ENCODE measurements at regions not wholly inside any gene's neighbourhood (a gene's known extent, or its start where the extent isn't known, plus 50 kb on each side); places are given as distances from the start of the nearest gene placed in this dataset.

- TF ChIP-seq CTCF (IDR thresholded peaks at IDR 0.05) (no peak), ZFX (IDR thresholded peaks at IDR 0.05; ENCODE audit: borderline replicate concordance) (no peak)
Observed at GRCh38 chr5:121171361-121171760, 680.3 kb upstream of the FTMT start.

All from 22Rv1 (cell line).